ENCODE measurements at regions not wholly inside any gene's neighbourhood (a gene's known extent, or its start where the extent isn't known, plus 50 kb on each side); places are given as distances from the start of the nearest gene placed in this dataset.

GRCh38 chr14:51488569-51489220 lies 163.0 kb upstream of the FRMD6 start:
- TF ChIP-seq CTCF (IDR thresholded peaks at IDR 0.05) (no peak), POLR2A (IDR thresholded peaks at IDR 0.05) (no peak)

Data from heart left ventricle (tissue), 13 donors.